Stimulated activated CD4-positive, alpha-beta T cell treated with anti-CD3 and anti-CD28 coated beads, Interleukin-15, amount 100 ng/mL, for 24 hours (primary cell): ENCODE measurements at regions not wholly inside any gene's neighbourhood (a gene's known extent, or its start where the extent isn't known, plus 50 kb on each side); places are given as distances from the start of the nearest gene placed in this dataset.

Experiments
- DNase-seq: peaks from one replicate; pipeline ENCODE4 v3.0.0-alpha.2; 2020

DNA sequence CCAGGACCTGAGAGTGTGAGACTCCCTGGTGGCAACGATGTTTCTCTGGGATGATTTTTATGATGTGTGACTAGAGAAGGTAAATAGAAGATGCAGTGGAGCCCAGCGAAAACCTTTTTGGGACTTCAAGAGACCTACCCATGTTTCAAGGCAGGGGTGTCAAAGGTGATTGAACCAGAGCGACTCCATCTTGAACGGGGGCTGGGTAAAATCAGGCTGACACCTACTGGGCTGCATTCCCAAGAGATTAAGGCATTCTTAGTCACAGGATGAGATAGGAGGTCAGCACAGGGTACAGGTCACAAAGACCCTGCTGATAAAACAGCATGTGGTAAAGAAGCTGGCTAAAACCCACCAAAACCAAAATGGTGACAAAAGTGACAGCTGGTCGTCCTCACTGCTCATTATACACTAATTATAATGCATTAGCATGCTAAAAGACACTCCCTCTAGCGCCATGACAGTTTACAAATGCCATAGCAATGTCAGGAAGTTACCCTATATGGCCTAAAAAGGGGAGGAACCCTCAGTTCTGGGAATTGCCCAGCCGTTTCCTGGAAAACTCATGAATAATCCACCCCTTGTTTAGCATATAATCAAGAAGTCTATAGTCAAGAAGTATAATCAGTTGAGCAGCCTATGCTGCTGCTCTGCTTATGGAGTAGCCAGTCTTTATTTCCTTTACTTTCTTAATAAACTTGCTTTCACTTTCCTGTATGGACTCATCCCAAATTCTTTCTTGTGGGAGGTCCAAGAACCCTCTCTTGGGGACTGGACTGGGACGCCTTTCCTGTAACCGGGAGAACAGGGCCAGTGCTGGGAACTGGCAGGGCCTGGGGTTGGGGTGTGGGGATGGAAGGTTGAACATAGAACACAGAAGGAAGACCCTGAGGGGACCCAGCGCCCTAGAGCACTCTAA lies 526.4 kb downstream of the QKI start:
- no peak for DNase-seq

DNA sequence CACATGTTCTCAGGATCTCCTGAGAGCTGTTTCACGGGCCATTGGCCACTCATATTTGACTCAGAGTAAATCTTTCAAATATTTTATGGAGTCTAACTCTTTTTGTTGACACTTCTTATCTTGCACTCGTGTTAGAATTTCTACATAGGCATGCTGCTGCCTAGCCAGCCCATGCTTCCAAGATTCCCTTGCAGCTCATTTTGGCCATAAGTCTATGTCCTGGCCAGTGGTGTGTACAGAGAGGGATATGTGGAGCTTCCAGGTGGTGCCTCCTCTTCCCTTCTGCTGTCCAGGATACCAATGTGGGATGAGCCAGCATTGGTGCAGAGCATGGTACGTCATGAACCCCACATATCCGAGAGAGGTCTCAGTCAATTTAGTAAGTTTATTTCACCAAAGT lies 522.6 kb downstream of the QKI start:
- no peak for DNase-seq

DNA sequence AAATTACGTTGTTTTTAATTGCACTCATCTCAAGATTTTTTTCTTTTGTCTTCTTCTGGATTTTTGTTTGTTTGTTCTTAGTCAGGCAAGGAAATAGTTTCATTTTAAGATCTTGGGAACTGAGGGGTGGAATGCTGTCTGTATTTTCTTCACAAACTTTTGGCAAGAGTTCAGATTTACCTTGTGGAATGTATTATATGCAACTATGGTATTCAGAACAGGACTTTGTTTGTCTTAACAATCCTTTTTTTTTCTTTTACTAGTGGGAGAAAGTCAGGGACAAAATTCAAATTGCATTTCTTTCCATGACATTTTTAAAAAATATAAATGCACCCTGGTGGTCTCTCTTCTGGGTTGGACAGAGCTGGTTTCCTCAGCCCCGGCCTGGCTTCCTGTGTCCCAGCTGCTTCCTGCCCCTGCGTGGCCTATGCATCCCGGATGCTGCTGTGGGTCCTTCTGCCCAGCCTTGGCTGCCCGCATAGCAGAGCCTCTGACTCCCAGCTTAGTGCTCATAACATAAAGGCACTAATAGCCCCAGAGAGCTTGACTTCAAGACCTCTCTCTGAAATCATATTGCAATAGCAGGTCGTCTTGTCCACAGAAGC lies 520.7 kb downstream of the QKI start:
- DNase-seq = no peak

DNA sequence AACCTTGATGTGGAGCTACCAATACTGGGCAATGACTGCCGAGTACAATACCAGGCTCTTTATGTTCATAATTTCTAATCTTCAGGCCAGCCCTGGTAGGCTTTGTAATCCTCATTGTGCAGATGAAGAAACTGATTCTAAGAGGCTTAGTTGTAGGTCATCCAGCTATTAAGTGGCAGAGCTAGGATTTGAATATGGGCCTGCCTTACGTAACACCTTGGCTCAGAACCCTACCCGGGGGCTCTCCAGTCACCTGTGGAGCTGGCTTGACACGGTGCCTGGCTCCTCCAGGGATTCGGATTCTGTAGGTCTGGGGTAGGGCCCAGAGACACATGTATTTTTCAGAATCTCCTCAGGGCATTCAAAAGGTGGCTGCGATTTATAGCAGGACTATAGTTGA lies 515.5 kb downstream of the QKI start:
- DNase-seq = no peak

DNA sequence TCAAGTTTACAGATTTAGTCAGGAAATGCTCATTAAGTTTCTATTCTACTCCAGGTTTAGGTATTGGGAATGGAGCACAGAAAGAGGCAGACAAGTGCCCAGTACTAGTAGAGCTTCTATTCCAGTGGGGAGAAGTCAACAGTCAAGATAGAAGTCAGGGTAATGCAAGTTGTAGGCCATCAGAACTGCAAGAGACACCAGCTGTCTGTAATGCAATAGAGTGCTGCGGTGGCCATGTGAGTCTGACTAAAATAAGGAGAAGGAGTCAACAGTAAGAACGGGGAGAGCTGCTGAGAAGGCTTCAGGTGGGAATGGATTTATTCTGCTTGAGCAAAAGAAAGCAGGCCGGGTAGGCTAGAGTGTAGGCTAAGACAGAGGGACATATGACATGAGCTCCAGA lies 515.0 kb downstream of the QKI start:
- DNase-seq = no peak

DNA sequence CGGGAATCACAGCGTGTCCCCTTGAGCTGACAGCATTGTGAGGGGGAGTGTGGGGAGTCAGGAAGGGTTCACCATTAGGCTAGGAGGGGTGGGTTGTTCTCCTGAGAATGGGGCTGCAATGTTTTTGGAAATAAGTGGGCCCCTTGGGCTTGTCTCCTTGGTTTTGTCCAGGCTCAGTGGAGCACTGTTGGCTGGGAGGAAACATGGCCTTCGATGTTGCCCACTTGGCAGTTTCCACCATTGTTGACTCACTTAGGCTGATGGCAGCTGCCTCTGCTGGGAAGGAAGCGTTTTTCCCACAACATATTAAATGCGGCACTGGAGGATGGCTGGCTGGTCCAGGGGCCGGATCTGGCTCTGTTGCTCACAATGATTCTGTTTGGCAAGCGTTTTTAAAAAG lies 512.1 kb downstream of the QKI start:
- no peak for DNase-seq

DNA sequence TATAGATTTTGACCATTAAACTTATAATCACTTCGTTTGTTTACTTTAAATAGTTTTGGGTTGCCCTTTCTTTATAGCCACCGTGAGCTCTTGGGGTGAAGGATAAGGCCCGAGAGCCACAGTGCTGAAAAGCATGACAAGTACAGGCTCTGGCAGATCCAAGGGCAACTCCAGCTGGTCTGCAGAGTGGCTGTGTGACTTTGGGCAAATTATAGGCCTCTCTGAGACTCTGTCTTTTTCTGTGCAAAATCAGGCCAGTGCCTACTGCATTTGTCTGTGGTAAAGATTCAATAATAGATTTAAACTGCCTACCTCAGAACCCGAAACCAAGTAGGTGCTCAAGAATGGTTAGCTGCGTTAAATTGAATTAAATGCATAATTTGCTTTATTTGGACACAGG lies 511.3 kb downstream of the QKI start:
- DNase-seq = no peak

DNA sequence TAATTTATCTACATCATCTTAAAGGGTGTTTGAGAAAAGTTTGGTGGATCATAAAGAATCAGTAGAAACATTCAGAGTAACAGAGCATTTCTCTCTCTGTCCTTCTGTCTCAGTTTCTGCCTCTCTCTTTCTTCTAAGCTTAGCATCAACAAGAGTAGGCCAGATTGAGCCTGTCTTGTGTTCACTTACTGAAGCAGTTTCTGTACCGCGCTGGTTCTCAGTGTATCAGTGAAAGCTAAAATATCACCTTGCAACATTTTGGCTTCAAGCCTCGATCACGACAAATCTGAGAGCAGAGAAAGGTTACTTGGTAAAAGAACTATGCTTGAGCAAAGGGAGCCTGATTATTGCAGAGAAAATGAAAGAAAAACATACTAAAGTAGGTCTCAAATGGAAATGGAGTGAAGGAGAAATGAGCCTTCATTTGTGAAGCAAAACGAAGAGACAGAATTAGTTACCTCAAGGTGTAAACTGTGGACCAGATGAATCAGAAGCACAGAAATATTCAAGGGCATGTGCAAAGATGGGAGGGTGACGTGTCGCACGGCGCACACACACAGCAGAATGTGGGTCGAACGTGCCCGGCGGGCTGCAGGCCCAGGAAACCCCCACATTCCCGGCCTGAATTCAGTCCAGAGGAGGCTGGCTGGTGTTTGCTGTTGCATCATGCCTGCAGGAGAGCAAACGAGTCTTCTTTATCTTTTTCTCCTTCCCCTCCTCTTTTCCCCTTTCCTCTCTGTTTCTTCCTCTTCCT lies 509.3 kb downstream of the QKI start:
- DNase-seq = no peak

DNA sequence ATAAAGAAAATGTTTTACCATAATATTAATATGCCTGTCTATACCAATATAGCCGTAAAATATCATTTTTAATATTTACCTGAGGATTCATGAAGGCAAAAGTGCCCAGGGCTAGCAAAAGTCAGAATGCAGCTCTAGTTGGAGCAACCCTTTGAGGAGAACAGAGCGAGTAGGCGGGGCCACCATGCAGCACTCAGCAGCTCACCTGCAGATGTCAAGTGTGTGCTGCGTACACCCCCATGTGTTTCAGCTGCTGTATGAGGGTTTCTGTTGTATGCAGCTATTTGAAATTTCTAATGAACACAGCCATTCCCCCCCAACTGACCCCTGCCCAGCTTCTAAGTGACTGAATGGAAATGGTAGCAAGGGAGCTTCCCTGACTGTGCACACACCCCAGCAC lies 508.0 kb downstream of the QKI start:
- no peak for DNase-seq

DNA sequence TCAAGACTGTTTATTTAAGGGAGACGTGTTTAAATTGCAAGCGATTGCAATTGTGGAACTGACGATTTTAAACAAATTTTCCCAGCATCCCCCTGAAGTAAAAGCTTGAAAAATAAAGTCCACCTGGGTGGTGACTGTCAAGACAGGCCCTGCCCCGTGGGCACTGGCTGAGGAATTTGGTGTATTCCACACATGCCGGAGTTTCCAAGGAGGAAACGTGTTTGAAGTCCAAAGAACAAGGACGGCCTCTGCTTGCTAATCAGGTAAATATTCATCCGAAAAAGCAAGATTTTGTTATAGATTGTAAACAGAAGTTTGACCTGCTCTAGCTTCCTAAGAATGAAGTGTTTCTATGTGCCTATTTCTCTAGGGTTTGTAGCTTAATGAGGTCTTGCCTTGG lies 505.1 kb downstream of the QKI start:
- no peak for DNase-seq

DNA sequence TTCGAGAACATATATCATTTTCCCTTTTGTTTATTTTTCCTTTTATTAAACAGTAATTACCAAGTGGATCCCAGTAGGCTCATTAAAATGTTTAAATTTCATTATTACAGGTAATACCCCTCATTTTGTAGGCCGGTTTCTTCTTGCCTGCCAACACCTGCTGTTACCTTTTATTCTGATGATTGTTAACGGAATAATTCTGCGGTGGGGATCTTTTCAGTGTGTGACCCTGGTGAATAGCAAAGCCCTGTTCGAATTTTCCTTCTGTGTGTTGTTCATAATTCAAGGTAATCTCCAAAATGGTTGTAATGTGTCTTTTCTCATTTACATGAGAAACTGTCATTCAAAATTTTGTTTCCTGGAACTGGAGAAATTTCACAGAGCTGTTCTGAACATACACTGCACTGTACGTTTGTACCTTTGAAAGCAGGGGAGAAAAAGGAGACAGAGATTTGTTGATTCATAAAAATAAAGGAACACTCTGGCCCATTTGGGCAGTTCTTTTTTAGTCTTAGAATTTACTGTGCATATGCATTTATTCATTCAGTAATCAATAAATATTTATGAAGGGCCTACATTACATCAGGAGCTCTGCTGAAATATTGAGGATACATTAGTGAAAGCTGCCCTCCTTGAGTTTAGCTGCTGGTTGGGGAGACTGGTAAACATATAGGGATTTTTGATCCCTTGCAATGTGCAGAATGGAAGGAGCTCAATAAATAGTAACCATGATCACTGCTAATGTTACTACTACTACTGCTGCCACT lies 502.0 kb downstream of the QKI start:
- no peak for DNase-seq

DNA sequence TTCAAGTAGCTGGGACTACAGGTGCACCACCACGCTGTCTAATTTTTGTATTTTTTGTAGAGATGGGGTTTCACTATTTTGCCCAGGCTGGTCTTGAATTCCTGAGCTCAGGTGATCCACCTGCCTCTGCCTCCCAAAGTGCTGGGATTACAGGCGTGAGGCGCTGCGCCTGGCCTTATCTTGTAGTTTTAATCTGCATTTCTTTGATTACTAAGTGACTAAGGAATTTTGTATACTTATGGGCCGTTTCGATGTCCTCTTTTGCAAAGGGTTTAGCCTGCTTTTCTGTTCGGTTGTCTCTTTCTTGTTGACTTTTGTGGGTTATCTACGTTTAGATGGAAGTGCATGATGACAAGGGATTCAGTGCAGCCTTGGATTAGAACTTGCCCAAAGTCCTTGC lies 500.6 kb downstream of the QKI start:
- DNase-seq = no peak

DNA sequence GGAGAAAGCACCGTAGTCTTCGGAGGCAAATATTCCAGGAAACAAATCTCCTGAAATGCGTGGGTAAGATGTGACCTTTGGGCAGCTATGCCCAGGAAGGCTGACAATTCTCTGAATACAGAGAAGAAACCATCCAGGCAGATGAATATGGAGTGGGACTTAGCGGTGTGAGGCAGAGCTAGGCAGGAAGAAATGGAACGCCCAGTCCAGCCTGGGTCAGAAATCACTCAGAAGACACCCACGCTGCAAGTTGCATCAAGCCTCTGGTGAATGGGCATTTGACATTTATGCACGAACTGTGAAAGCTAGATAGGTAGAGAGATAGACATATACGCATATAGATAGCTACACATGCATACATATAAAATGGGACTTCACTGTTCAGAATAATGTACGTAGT lies 498.5 kb downstream of the QKI start:
- DNase-seq = no peak

DNA sequence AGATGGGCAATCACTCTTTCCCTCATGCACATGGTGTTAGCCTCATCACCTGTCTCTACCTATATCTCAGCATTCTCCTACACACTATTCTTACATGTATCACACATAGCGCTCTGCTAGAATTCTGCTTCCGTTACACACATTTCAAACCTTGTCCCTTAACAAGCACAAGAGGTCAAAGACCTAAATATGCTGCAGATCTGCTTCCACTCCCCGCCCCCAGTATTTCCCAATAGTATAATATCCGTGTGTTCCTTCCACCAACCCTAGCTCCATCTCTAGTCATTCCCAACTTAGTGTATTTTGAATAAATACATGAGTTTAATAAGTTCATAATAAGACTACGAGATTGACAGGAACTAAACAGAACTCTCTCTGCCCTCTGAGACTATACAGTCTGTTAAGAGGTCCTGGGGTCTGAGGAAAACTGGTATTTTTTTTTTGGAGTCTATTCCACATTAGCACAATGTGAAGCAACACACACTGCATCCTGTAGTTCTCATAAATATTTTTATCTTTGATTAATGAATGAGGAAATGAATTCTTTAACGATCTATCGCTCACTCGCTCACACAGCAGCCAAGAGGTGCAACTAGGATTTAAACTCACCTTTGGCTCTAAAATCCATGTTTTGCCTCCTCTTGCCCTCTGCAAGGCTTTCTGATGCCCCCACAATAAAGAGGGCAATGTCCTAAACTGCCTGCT lies 491.6 kb downstream of the QKI start:
- DNase-seq = no peak

DNA sequence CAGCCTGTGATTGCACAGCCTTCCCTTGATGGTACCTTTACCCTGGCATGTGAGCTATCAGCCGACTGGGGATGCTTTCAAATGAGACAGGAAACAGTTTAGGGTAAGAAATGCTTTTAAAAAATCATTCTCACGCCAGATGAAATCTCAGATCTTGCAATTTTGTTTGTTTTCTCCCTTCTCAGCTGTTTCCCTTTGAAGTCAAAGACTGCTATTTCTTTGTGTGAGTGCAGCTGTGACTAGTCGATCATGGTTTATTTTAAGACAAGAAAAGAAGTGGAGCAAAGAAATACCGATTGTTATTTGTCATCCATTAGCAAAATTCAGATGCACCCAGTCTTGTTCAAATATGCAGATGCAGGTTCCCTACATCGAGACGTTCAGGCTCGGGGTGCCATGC lies 489.7 kb downstream of the QKI start:
- DNase-seq = no peak

DNA sequence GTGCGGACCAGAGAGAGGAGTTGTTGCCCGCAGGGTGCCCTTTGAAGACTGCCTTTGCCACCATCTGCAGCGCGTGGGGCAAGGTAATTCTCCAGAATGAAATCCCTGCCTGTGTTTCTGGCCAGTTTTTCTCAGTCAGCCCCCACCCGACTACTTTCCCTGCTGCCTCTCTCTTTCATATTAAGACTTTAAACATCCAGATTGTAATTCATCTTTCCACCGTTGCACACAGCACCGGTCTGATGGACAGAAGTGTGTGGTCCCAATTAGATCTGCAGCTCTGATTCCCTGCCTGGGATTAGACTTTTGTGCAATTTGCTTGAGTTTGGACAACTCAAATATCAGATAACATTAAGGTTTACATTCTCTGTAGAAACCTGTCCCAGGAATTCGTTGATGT lies 489.0 kb downstream of the QKI start:
- no peak for DNase-seq

DNA sequence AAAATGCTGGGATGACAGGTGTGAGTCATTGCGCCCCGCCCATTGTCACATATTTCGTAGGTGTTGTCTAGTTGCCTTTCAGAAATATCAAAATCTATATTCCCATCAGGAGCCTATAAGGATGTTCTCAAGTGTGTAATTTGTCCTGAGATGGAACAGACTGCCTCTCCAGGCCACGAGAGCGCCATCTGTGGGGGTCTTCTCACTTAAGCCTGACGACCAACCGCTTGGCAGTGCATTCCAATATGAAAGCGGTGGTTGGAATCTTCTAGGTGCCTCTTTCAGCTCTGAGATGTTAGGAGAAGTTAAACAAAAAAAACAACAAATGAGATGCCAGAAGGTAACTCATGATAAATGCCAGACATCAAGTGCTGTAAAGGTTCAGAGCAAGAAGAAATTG lies 488.5 kb downstream of the QKI start:
- DNase-seq = no peak

DNA sequence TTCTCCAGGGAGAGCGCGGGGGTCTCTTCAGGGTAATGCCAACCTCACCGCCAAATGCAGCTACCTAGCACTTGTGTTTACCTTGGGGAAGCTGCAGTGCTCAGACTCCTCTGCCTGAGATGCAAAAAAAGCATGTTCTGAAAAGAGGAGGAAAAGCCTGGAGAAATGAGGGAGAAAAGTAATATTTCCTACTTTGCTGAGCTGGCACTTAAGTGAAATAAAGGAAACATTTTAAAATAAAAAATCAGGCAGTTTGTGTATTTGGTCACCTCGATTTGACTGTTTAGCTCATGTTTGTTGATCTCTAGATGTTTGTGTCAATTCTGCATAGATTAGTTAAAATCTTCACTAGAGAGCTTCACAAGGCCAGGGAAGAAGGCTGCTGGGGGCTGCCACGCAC lies 487.2 kb downstream of the QKI start:
- DNase-seq = no peak

DNA sequence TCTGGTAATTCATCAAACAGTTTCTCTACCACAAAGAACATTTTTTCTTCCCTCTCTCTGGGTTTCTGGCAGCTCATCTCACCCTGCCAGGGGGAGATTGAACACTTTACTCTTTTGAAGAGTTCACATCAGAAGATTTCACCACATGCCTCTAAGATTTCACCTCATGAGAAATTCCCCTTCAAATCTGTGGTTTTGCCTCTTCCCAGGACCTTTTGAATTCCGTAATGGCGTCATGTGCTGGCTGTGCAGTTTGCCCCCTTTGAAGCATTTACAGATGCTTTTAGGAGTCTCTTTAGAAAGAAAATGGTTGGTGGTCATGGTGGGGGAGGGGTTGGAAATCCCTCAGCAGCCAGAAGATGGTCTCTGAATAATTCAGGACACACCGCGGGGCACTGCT lies 486.1 kb downstream of the QKI start:
- DNase-seq = no peak

DNA sequence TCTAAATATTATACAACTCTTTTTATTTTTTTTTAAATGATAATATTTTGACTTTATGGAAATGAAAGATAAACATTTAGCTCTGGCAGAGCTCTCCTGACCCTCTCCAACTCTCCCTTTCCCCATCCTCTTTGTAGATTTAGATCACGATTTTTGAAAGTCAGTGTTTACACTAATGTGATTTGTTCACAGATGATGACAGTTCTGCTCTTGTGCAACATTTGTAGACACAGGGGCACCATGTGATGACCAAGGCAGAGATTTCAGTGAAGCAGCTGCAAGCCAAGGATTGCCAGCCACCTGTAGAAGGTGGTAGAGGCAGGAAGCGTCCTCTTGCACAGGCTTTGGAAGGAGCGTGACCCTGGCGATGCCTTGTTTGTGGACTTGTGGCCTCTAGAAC lies 483.2 kb downstream of the QKI start:
- no peak for DNase-seq

DNA sequence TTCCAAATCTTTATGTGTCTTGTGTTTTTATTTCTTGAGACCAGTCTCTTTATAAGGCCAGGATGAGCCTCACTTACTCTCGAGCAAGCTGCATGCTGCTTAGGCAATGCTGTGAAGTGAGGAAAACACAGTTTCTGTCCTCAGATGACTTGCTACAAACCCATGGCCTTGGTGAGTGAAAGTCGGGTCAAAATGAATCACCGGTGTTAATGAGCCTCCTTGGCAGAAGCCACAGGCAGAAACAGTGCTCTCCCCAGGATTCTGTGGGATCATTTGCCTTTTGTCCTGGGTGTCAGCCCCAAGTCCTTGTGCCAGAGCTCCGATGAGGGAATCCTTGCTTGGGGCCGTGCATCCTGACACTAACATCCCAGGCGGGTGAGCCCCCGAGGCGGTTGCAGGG lies 482.5 kb downstream of the QKI start:
- DNase-seq = no peak

DNA sequence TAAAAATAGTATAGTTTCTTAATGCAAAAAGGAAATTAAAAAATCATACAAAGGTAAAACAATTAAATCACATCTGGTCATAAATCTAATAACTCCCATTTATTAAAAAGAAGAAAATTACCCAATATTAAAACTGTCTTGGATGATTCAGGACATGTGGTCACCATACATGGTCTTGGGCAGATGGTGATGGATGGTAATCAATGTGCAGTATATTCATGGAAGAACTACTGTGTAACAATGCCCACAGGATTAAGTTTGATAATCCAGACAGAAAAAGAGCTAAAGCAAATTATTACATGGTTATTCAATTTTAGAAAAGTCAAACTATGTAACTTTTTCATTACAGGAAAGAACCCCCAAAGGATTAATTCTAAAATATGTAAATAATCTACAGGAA lies 480.6 kb downstream of the QKI start:
- no peak for DNase-seq
